ENCODE measurements at regions not wholly inside any gene's neighbourhood (a gene's known extent, or its start where the extent isn't known, plus 50 kb on each side); places are given as distances from the start of the nearest gene placed in this dataset.

GRCh38 chr6:901696-902460 lies 208.9 kb upstream of the EXOC2 start:
- no peaks in the 10 kb centered on the region for H3K79me2 ChIP-seq (ENCODE audit: insufficient read depth, low read length)
- H3K4me1 ChIP-seq (ENCODE audit: insufficient read depth, low read length), result no peaks in the 10 kb centered on the region
- H3K27ac ChIP-seq (ENCODE audit: low read length), result no peak overlapping the region
- DNase-seq (no peak), ATAC-seq (ENCODE audit: insufficient read depth, low read depth) (no peak)
- no peaks in the 10 kb centered on the region for H4K20me1 ChIP-seq (ENCODE audit: insufficient read depth, low read length)
- H3K9me3 ChIP-seq (ENCODE audit: insufficient read depth, low read length, severe bottlenecking), result no peaks in the 10 kb centered on the region
- H3K9ac ChIP-seq (ENCODE audit: low read depth, low read length), result no peak overlapping the region
- no peak for TF ChIP-seq CTCF (IDR thresholded peaks at IDR 0.05; ENCODE audit: borderline replicate concordance, extremely low read depth, low read length, poor library complexity, severe bottlenecking)
- TF ChIP-seq EZH2 (IDR thresholded peaks at IDR 0.05; ENCODE audit: borderline replicate concordance, low read depth, low read length, severe bottlenecking), result no peak
- H3K36me3 ChIP-seq (ENCODE audit: insufficient read depth, low read length), result no peaks in the 10 kb centered on the region
- no peak overlapping the region for H3K4me3 ChIP-seq (ENCODE audit: low read depth in 1 of 2, low read length in 2 of 2)
- H3K4me2 ChIP-seq (ENCODE audit: insufficient read depth, low read length), result no peak overlapping the region
- H2AFZ ChIP-seq (ENCODE audit: low read depth, low read length), result no peak overlapping the region
- peaks cover 4% of the 10 kb centered on the region for H3K27me3 ChIP-seq (ENCODE audit: insufficient read depth, low read length, poor library complexity)

GRCh38 chr6:900716-901605 lies 208.0 kb upstream of the EXOC2 start:
- no peak for ATAC-seq (ENCODE audit: insufficient read depth, low read depth)
- no peaks in the 10 kb centered on the region for H3K9me3 ChIP-seq (ENCODE audit: insufficient read depth, low read length, severe bottlenecking)

GRCh38 chr6:897528-898207 lies 204.7 kb upstream of the EXOC2 start:
- Histone ChIP-seq H3K9ac (ENCODE audit: low read depth, low read length) (no peak overlapping the region), H3K4me2 (ENCODE audit: insufficient read depth, low read length) (no peak overlapping the region), H3K27ac (ENCODE audit: low read length) (no peak overlapping the region), H3K4me1 (ENCODE audit: insufficient read depth, low read length) (no peaks in the 10 kb centered on the region), H4K20me1 (ENCODE audit: insufficient read depth, low read length) (peaks cover 3% of the 10 kb centered on the region; the same call in 1 of the 2 replicates), H3K36me3 (ENCODE audit: insufficient read depth, low read length) (no peaks in the 10 kb centered on the region), H2AFZ (ENCODE audit: low read depth, low read length) (no peak overlapping the region), H3K9me3 (ENCODE audit: insufficient read depth, low read length, severe bottlenecking) (no peaks in the 10 kb centered on the region), H3K79me2 (ENCODE audit: insufficient read depth, low read length) (no peaks in the 10 kb centered on the region), H3K4me3 (ENCODE audit: low read depth in 1 of 2, low read length in 2 of 2) (no peak overlapping the region), H3K27me3 (ENCODE audit: insufficient read depth, low read length, poor library complexity) (peaks cover 9% of the 10 kb centered on the region)
- no peak for DNase-seq
- ATAC-seq (ENCODE audit: insufficient read depth, low read depth), result no peak
- no peak for TF ChIP-seq EZH2 (IDR thresholded peaks at IDR 0.05; ENCODE audit: borderline replicate concordance, low read depth, low read length, severe bottlenecking)

More at GRCh38 chr6:900716-901605, 208.0 kb upstream of the EXOC2 start:
- Histone ChIP-seq H4K20me1 (ENCODE audit: insufficient read depth, low read length) (peaks cover 3% of the 10 kb centered on the region; the same call in 1 of the 2 replicates), H3K27ac (ENCODE audit: low read length) (no peak overlapping the region), H2AFZ (ENCODE audit: low read depth, low read length) (no peak overlapping the region), H3K79me2 (ENCODE audit: insufficient read depth, low read length) (no peaks in the 10 kb centered on the region), H3K4me3 (ENCODE audit: low read depth in 1 of 2, low read length in 2 of 2) (no peak overlapping the region), H3K9ac (ENCODE audit: low read depth, low read length) (no peak overlapping the region), H3K27me3 (ENCODE audit: insufficient read depth, low read length, poor library complexity) (peaks cover 9% of the 10 kb centered on the region), H3K36me3 (ENCODE audit: insufficient read depth, low read length) (no peaks in the 10 kb centered on the region), H3K4me1 (ENCODE audit: insufficient read depth, low read length) (no peaks in the 10 kb centered on the region), H3K4me2 (ENCODE audit: insufficient read depth, low read length) (no peak overlapping the region)
- DNase-seq, result no peak
- TF ChIP-seq CTCF (IDR thresholded peaks at IDR 0.05; ENCODE audit: borderline replicate concordance, extremely low read depth, low read length, poor library complexity, severe bottlenecking), result no peak
- TF ChIP-seq EZH2 (IDR thresholded peaks at IDR 0.05; ENCODE audit: borderline replicate concordance, low read depth, low read length, severe bottlenecking), result no peak

All from DND-41 (cell line).